ENCODE measurements at regions not wholly inside any gene's neighbourhood (a gene's known extent, or its start where the extent isn't known, plus 50 kb on each side); places are given as distances from the start of the nearest gene placed in this dataset.

DNA sequence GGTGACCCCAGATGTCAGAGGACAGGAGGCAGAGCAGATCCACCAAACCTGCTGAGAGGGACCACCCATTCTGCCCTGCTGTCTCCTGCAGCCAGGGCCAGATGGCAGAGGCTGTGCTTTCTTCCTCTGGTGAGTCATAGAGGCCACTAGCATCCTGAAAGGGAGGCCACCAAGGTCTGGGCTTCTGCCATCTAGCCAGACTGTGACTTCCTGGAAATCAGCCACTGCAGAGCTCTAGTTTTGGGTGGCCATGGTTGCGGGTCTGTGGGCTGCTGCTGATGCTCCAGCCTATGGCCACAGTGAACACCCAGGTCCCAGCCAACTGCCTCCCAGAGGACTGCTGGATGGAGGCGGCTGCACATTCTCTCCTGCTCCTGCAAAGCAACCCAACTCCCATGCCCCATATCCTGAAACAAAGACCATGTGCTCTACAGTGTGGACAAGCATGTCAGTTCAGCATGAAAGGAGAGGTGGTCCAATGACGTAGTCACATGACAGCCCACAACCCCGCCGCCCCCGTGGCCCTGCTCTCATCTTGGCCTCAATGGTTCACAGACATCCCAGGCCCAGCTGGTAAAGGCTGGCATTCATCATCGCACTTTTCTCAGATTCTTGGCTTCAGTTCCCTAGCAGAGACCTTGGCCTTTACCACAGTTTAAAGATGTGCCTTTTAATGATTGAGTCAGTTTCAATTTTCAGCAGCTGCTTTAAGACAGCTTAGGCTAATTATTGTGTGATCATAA lies 73.9 kb upstream of the CXCL12 start:
- no peak for ATAC-seq (ENCODE audit: low read depth)
- no peak overlapping the region for H3K4me3 Mint-ChIP-seq

DNA sequence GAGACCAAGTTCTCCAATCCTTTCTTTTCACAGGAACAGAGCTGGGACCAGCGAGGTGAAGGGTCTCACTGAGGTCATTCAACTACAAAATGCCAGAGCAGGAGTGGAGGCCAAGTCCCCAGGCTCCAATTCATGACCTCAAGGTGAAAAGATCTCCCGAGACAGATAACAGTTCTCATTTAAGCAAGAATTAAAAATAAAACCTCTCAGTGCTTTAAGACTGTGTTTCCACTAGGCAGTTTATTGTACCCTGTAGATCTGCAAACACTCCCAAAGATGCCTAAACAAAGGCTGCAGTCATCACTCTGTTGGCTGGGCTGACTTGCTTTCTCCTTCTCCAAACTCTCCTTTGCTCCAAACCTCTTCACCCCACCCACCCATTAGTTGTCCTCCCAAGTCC lies 74.8 kb upstream of the CXCL12 start:
- no peak overlapping the region for H3K4me2 ChIP-seq (replicated peaks; ENCODE audit: low read depth, low read length, poor library complexity, severe bottlenecking)
- ChIA-PET CTCF (no interaction called here), POLR2A (no interaction called here)
- H4K20me1 ChIP-seq (ENCODE audit: control insufficient read depth, insufficient read depth, low read length, poor library complexity, severe bottlenecking) = no peaks in the 10 kb centered on the region
- no peak for TF ChIP-seq EZH2 (IDR thresholded peaks at IDR 0.05; ENCODE audit: borderline replicate concordance, insufficient read depth, low read depth, low read length, poor library complexity, severe bottlenecking)
- TF ChIP-seq, protein P1, sequence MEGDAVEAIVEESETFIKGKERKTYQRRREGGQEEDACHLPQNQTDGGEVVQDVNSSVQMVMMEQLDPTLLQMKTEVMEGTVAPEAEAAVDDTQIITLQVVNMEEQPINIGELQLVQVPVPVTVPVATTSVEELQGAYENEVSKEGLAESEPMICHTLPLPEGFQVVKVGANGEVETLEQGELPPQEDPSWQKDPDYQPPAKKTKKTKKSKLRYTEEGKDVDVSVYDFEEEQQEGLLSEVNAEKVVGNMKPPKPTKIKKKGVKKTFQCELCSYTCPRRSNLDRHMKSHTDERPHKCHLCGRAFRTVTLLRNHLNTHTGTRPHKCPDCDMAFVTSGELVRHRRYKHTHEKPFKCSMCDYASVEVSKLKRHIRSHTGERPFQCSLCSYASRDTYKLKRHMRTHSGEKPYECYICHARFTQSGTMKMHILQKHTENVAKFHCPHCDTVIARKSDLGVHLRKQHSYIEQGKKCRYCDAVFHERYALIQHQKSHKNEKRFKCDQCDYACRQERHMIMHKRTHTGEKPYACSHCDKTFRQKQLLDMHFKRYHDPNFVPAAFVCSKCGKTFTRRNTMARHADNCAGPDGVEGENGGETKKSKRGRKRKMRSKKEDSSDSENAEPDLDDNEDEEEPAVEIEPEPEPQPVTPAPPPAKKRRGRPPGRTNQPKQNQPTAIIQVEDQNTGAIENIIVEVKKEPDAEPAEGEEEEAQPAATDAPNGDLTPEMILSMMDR (IDR thresholded peaks at IDR 0.05) = no peak
- ATAC-seq (ENCODE audit: low read depth) (no peak), DNase-seq (no peak)
- H3K36me3 ChIP-seq (replicated peaks in 1 of 2; ENCODE audit: control extremely low read depth in 1 of 2, control insufficient read depth in 1 of 2, extremely low read depth in 1 of 2, insufficient read depth in 2 of 2, low read length in 1 of 2) = no peaks in the 10 kb centered on the region
- H3K4me1 Mint-ChIP-seq = no peaks in the 10 kb centered on the region
- H3K9me3 Mint-ChIP-seq (ENCODE audit: insufficient read depth) = no peaks in the 10 kb centered on the region
- no peak overlapping the region for H3K4me3 ChIP-seq (ENCODE audit: control extremely low read depth in 1 of 5, extremely low read depth in 1 of 5, insufficient read depth in 1 of 5, low read depth in 2 of 5, low read length in 4 of 5)
- H3K27ac Mint-ChIP-seq = no peak overlapping the region
- no peak overlapping the region for H2AFZ ChIP-seq (ENCODE audit: insufficient read depth, low read depth, low read length, poor library complexity, severe bottlenecking)
- no peak overlapping the region for H3K9ac ChIP-seq (ENCODE audit: low read length)
- intact Hi-C loops (cut with micrococcal nuclease) = no loop called here
- peaks cover 0 to 9% (median 0%) of the 10 kb centered on the region in 3 donors for H3K9me3 ChIP-seq (ENCODE audit: control extremely low read depth in 1 of 3, control insufficient read depth in 2 of 3, insufficient read depth in 1 of 3, low read length in 2 of 3)
- H3K27me3 ChIP-seq (replicated peaks in 1 of 4; ENCODE audit: control extremely low read depth in 1 of 4, control insufficient read depth in 3 of 4, insufficient read depth in 4 of 4, low read length in 3 of 4) = no peaks in the 10 kb centered on the region
- WGBS (ENCODE audit: insufficient coverage) = 55% methylated on average over 2 of the region's 2 CpGs
- H3K4me1 ChIP-seq (ENCODE audit: control insufficient read depth in 2 of 2, insufficient read depth in 2 of 2, low read length in 2 of 2) = no peaks in the 10 kb centered on the region
- no peak overlapping the region for H3K4me3 Mint-ChIP-seq
- H3K27ac ChIP-seq (ENCODE audit: low read length in 2 of 2) = no peak overlapping the region
- H3K27me3 Mint-ChIP-seq = peaks cover under 1% of the 10 kb centered on the region
- no peaks in the 10 kb centered on the region for H3K79me2 ChIP-seq (ENCODE audit: control insufficient read depth, insufficient read depth, low read length)

More for the DNA sequence above, 73.9 kb upstream of the CXCL12 start:
- ChIA-PET CTCF (no interaction called here), POLR2A (no interaction called here)
- H3K4me1 Mint-ChIP-seq = no peaks in the 10 kb centered on the region
- no peak overlapping the region for H3K27ac ChIP-seq (ENCODE audit: low read length in 2 of 2)
- H3K27me3 ChIP-seq (replicated peaks in 1 of 4; ENCODE audit: control extremely low read depth in 1 of 4, control insufficient read depth in 3 of 4, insufficient read depth in 4 of 4, low read length in 3 of 4) = no peaks in the 10 kb centered on the region
- H3K27me3 Mint-ChIP-seq = no peaks in the 10 kb centered on the region
- no peaks in the 10 kb centered on the region for H3K4me1 ChIP-seq (ENCODE audit: control insufficient read depth in 2 of 2, insufficient read depth in 2 of 2, low read length in 2 of 2)
- H3K4me2 ChIP-seq (replicated peaks; ENCODE audit: low read depth, low read length, poor library complexity, severe bottlenecking) = no peak overlapping the region
- DNase-seq = no peak
- H3K27ac Mint-ChIP-seq = no peak overlapping the region
- H3K36me3 ChIP-seq (replicated peaks in 1 of 2; ENCODE audit: control extremely low read depth in 1 of 2, control insufficient read depth in 1 of 2, extremely low read depth in 1 of 2, insufficient read depth in 2 of 2, low read length in 1 of 2) = no peaks in the 10 kb centered on the region
- no peak overlapping the region for H3K9ac ChIP-seq (ENCODE audit: low read length)
- no peaks in the 10 kb centered on the region for H4K20me1 ChIP-seq (ENCODE audit: control insufficient read depth, insufficient read depth, low read length, poor library complexity, severe bottlenecking)
- no peaks in the 10 kb centered on the region for H3K9me3 Mint-ChIP-seq (ENCODE audit: insufficient read depth)
- peaks cover 0 to 14% (median 0%) of the 10 kb centered on the region in 3 donors for H3K9me3 ChIP-seq (ENCODE audit: control extremely low read depth in 1 of 3, control insufficient read depth in 2 of 3, insufficient read depth in 1 of 3, low read length in 2 of 3)
- no peak overlapping the region for H3K4me3 ChIP-seq (ENCODE audit: control extremely low read depth in 1 of 5, extremely low read depth in 1 of 5, insufficient read depth in 1 of 5, low read depth in 2 of 5, low read length in 4 of 5)
- no peak overlapping the region for H2AFZ ChIP-seq (ENCODE audit: insufficient read depth, low read depth, low read length, poor library complexity, severe bottlenecking)
- intact Hi-C loops (cut with micrococcal nuclease) = no loop called here
- no peak for TF ChIP-seq EZH2 (IDR thresholded peaks at IDR 0.05; ENCODE audit: borderline replicate concordance, insufficient read depth, low read depth, low read length, poor library complexity, severe bottlenecking)
- TF ChIP-seq, protein P1 (IDR thresholded peaks at IDR 0.05) = no peak
- no peaks in the 10 kb centered on the region for H3K79me2 ChIP-seq (ENCODE audit: control insufficient read depth, insufficient read depth, low read length)
- WGBS (ENCODE audit: insufficient coverage) = 96% methylated on average over 6 of the region's 7 CpGs

All from B cell (primary cell).